KBM-7 (cell line): ENCODE measurements at regions not wholly inside any gene's neighbourhood (a gene's known extent, or its start where the extent isn't known, plus 50 kb on each side); places are given as distances from the start of the nearest gene placed in this dataset.

Experiments
- DNase-seq: peaks from one replicate; pipeline ENCODE4 v3.0.0-alpha.2; 2015
- in situ Hi-C: fragments of 300-500 bp; cut with MboI; formaldehyde crosslinking; loops from 2 replicates; pipeline ENCODE4 v1.14.3; 2020; ENCODE audit warnings: low sequenced_read_pairs, low pct_unique_long_range_greater_than_20kb, mixed read lengths

GRCh38 chr10:3016016-3016415 lies 51.3 kb upstream of the PFKP start:
- in situ Hi-C loops: no loop called here
- no peak for DNase-seq

GRCh38 chr10:3014968-3015367 lies 52.4 kb upstream of the PFKP start:
- in situ Hi-C loops: no loop called here
- no peak for DNase-seq

GRCh38 chr10:3012223-3012622 lies 55.1 kb upstream of the PFKP start:
- no peak for DNase-seq
- in situ Hi-C loops: no loop called here

- in situ Hi-C loops: no loop called here
These were observed 56.4 kb upstream of the PFKP start for GRCh38 chr10:3010816-3011460.

GRCh38 chr10:3010334-3010733 lies 57.0 kb upstream of the PFKP start:
- in situ Hi-C loops: no loop called here
- DNase-seq: no peak

More at GRCh38 chr10:3010816-3011460, 56.4 kb upstream of the PFKP start:
- no peak for DNase-seq

GRCh38 chr10:3009341-3009740 lies 58.0 kb upstream of the PFKP start:
- no peak for DNase-seq
- in situ Hi-C loops: no loop called here

GRCh38 chr10:3008518-3009195 lies 58.7 kb upstream of the PFKP start:
- in situ Hi-C loops: no loop called here
- no peak for DNase-seq

- no peak for DNase-seq
- in situ Hi-C loops: no loop called here
These were observed 60.7 kb upstream of the PFKP start for GRCh38 chr10:3006607-3007006.

- no peak for DNase-seq
- in situ Hi-C loops: no loop called here
These were observed 61.3 kb upstream of the PFKP start for GRCh38 chr10:3006093-3006492.

GRCh38 chr10:3002304-3002703 lies 65.0 kb upstream of the PFKP start:
- in situ Hi-C loops: no loop called here
- DNase-seq: no peak

GRCh38 chr10:3000048-3000447 lies 67.3 kb upstream of the PFKP start:
- in situ Hi-C loops: no loop called here
- no peak for DNase-seq

GRCh38 chr10:2994221-2994961 lies 73.0 kb upstream of the PFKP start:
- in situ Hi-C loops: no loop called here
- DNase-seq: no peak

- no peak for DNase-seq
- in situ Hi-C loops: no loop called here
These were observed 73.7 kb upstream of the PFKP start for GRCh38 chr10:2993636-2994035.

- no peak for DNase-seq
- in situ Hi-C loops: no loop called here
These were observed 74.7 kb upstream of the PFKP start for GRCh38 chr10:2992401-2993198.

GRCh38 chr10:2990764-2991163 lies 76.6 kb upstream of the PFKP start:
- DNase-seq: no peak
- in situ Hi-C loops: no loop called here

GRCh38 chr10:2989292-2989947 lies 77.9 kb upstream of the PFKP start:
- DNase-seq: no peak
- in situ Hi-C loops: no loop called here

GRCh38 chr10:2987185-2987768 lies 80.1 kb upstream of the PFKP start:
- in situ Hi-C loops: no loop called here

GRCh38 chr10:2986391-2986801 lies 81.0 kb upstream of the PFKP start:
- in situ Hi-C loops: no loop called here
- peak; percentile 58 for DNase-seq

More at GRCh38 chr10:2987185-2987768, 80.1 kb upstream of the PFKP start:
- no peak for DNase-seq

- DNase-seq: no peak
- in situ Hi-C loops: no loop called here
These were observed 81.6 kb upstream of the PFKP start for GRCh38 chr10:2985729-2986232.
